ENCODE measurements at regions not wholly inside any gene's neighbourhood (a gene's known extent, or its start where the extent isn't known, plus 50 kb on each side); places are given as distances from the start of the nearest gene placed in this dataset.

GRCh38 chr2:107380912-107381311, 445.8 kb upstream of the RGPD4 start:
- TF ChIP-seq CTCF (IDR thresholded peaks at IDR 0.05 in 4 of 5, conservative IDR thresholded peaks at IDR 0.05 in 1 of 5) = no peak
- TF ChIP-seq POLR2A (IDR thresholded peaks at IDR 0.05) = no peak

Data from gastrocnemius medialis (tissue), 4 donors.